GM12878 (cell line): ENCODE measurements at regions not wholly inside any gene's neighbourhood (a gene's known extent, or its start where the extent isn't known, plus 50 kb on each side); places are given as distances from the start of the nearest gene placed in this dataset.

Experiments used
- ATAC-seq: fragments of 200-7000 bp; cut with Tn5 transposase; 3 replicates; pipeline ENCODE4 v1.9.1; 2020; ENCODE audit warnings: mild to moderate bottlenecking, moderate library complexity
- BruUV-seq: library from RNA; stranded (reverse); fragments of 400-500 nt; replicated peaks from 2 replicates; lab custom pipeline; 2021; lab: Mats Ljungman, UMichigan
- CTCF ChIA-PET: fragments of 300-600 bp; sonication (Branson Sonifier 250); formaldehyde crosslinking; extraction: SDS; loops from one replicate; lab custom pipeline; 2021; ENCODE audit warnings: inconsistent platforms; lab: Yijun Ruan, JAX
- POLR2A ChIA-PET: fragments of 350-600 bp; formaldehyde crosslinking; extraction: SDS; loops from one replicate; lab custom pipeline; 2021; ENCODE audit warnings: inconsistent platforms; lab: Charles Lee
- RAD21 ChIA-PET: fragments of 300-600 bp; sonication (Branson Sonifier 250); formaldehyde crosslinking; loops from one replicate; lab custom pipeline; 2023; ENCODE audit warnings: antibody characterized with exemption; ENCODE audit not compliant: unreplicated experiment; lab: Charles Lee
- SMC1A ChIA-PET: fragments of 300-600 bp; sonication (Branson Sonifier 250); formaldehyde crosslinking; loops from one replicate; lab custom pipeline; 2023; ENCODE audit not compliant: unreplicated experiment, uncharacterized antibody; lab: Charles Lee
- DNase-seq: peaks from one replicate; pipeline ENCODE4 v3.0.0-alpha.2; 2011; ENCODE audit warnings: low read depth, low spot score
- FAIRE-seq: peaks from 3 replicates; lab custom pipeline; 2011; peaks lifted over from hg19 to GRCh38; lab: Jason Lieb, UNC
- H2AFZ ChIP-seq: 2 replicates; pipeline ENCODE4 v1.6.0; 2011; ENCODE audit warnings: low read depth, low read length, control low read depth; ENCODE audit not compliant: control insufficient read depth
- H3K27ac ChIP-seq: 2 replicates; pipeline ENCODE4 v1.5.1; 2011; ENCODE audit warnings: control low read depth; ENCODE audit not compliant: control insufficient read depth, insufficient read depth
- H3K27me3 ChIP-seq, 2 experiments: replicated peaks in 1 of 2; 2 replicates each; pipeline versions ENCODE4 v1.6.0 to v1.6.1; 2011; ENCODE audit warnings: low read length in 1 of 2; ENCODE audit not compliant: control insufficient read depth in 2 of 2, insufficient read depth in 2 of 2
- H3K36me3 ChIP-seq, 2 experiments: 2 replicates each; pipeline ENCODE4 v1.5.1; 2011; ENCODE audit warnings: low read length in 1 of 2; ENCODE audit not compliant: control insufficient read depth in 2 of 2, insufficient read depth in 2 of 2
- H3K4me1 ChIP-seq: 2 replicates; pipeline ENCODE4 v1.6.1; 2011; ENCODE audit warnings: mild to moderate bottlenecking, low read length, moderate library complexity, mixed read lengths; ENCODE audit not compliant: control insufficient read depth, insufficient read depth
- H3K4me2 ChIP-seq: 2 replicates; pipeline ENCODE4 v1.6.0; 2011; ENCODE audit warnings: control low read depth; ENCODE audit not compliant: control insufficient read depth, insufficient read depth
- H3K4me3 ChIP-seq: fragments of 200-600 bp; sonication (generic); 2 replicates; pipeline ENCODE4 v1.5.1; 2016
- H3K79me2 ChIP-seq: 2 replicates; pipeline ENCODE4 v1.6.0; 2011; ENCODE audit warnings: low read length; ENCODE audit not compliant: control insufficient read depth, insufficient read depth
- H3K9ac ChIP-seq: 2 replicates; pipeline ENCODE4 v1.8.0; 2011; ENCODE audit warnings: low read length, control low read depth, mixed read lengths; ENCODE audit not compliant: control insufficient read depth, insufficient read depth
- H3K9me3 ChIP-seq: replicated peaks from 3 replicates; pipeline ENCODE4 v1.5.1; 2011; ENCODE audit warnings: mild to moderate bottlenecking, low read length; ENCODE audit not compliant: control insufficient read depth, insufficient read depth
- H4K20me1 ChIP-seq: 2 replicates; pipeline ENCODE4 v1.6.0; 2011; ENCODE audit not compliant: control insufficient read depth, insufficient read depth
- BACH1 ChIP-seq: fragments of 450-650 bp; IDR thresholded peaks from 2 replicates; pipeline ENCODE4 v1.6.1; 2017; ENCODE audit warnings: mild to moderate bottlenecking, borderline replicate concordance
- CTCF ChIP-seq, 3 experiments: IDR thresholded peaks in 2 of 3; conservative IDR thresholded peaks in 1 of 3; 2 replicates each; pipeline ENCODE4 v1.5.1; 2011; ENCODE audit warnings: low read depth in 3 of 3, low read length in 3 of 3, mild to moderate bottlenecking in 3 of 3, control low read depth in 2 of 3, moderate library complexity in 2 of 3, inconsistent platforms in 1 of 3, mixed read lengths in 1 of 3; ENCODE audit not compliant: control insufficient read depth in 2 of 3, insufficient read depth in 1 of 3; ENCODE audit errors: extremely low read depth in 1 of 3
- HCFC1 ChIP-seq: fragments of 150-350 bp; IDR thresholded peaks from 2 replicates; pipeline ENCODE4 v1.6.1; 2014; ENCODE audit warnings: low read length
- KAT2A ChIP-seq: conservative IDR thresholded peaks from 2 replicates; pipeline ENCODE4 v1.6.1; 2011; ENCODE audit warnings: low read depth, low read length; ENCODE audit not compliant: control insufficient read depth
- PKNOX1 ChIP-seq: fragments of 450-650 bp; IDR thresholded peaks from 2 replicates; pipeline ENCODE4 v1.6.1; 2016; ENCODE audit warnings: mild to moderate bottlenecking
- RAD21 ChIP-seq: IDR thresholded peaks from 2 replicates; pipeline ENCODE4 v1.6.1; 2011; ENCODE audit warnings: mild to moderate bottlenecking, low read depth, low read length, moderate library complexity; ENCODE audit not compliant: insufficient read depth
- SMC3 ChIP-seq: IDR thresholded peaks from 2 replicates; pipeline ENCODE4 v1.6.1; 2011; ENCODE audit warnings: low read length, improper control_type of control experiment, borderline replicate concordance
- WGBS: methylation state at CpG from one replicate; pipeline ENCODE4 v1.1.6; 2016; ENCODE audit warnings: low lambda C conversion rate; ENCODE audit not compliant: insufficient replicate concordance, insufficient coverage; ENCODE audit errors: missing lambda C conversion rate; 5-methylcytosine and 5-hydroxymethylcytosine counted together
- in situ Hi-C: fragments of 300-500 bp; cut with MboI; formaldehyde crosslinking; loops from 9 replicates; pipeline ENCODE4 v1.14.3; 2018; ENCODE audit warnings: mixed read lengths
- intact Hi-C: fragments of 100-400 bp; cut with micrococcal nuclease; formaldehyde crosslinking; loops from one replicate; pipeline ENCODE4 v1.14.2; 2022; ENCODE audit not compliant: unreplicated experiment

- Histone ChIP-seq H3K27me3 (0 out of 4 replicates have a peak, but pooled peaks cover 0 to 3% of the 10 kb centered on the region in 2 experiments), H3K79me2 (no peaks in the 10 kb centered on the region), H3K4me3 (no peak overlapping the region), H3K4me2 (no peak overlapping the region), H3K36me3 (no peaks in the 10 kb centered on the region), H2AFZ (no peak overlapping the region), H3K9ac (no peak overlapping the region), H3K27ac (no peak overlapping the region), H4K20me1 (no peaks in the 10 kb centered on the region), H3K9me3 (no peaks in the 10 kb centered on the region), H3K4me1 (no peaks in the 10 kb centered on the region)
- POLR2A ChIA-PET = no interaction called here
- intact Hi-C loops (loop anchor here (5.0 to 10.0 kb wide), 3 partner anchors 286 to 1096 kb away; no protein-coding TSS in a partner anchor), in situ Hi-C loops (no loop called here)
- BruUV-seq = no TSS peak
- ATAC-seq (peak; percentile 37; the same call in 2 of the 3 replicates), DNase-seq (no peak), FAIRE-seq (no peak)
- CTCF ChIA-PET = interaction anchor here (0.6 kb wide), 1 partner anchor 424 kb away, joined by 4 read pairs; no protein-coding TSS in a partner anchor
- SMC1A ChIA-PET = no interaction called here
- TF ChIP-seq HCFC1 (no peak), CTCF (IDR thresholded peaks at IDR 0.05 in 2 of 3, conservative IDR thresholded peaks at IDR 0.05 in 1 of 3; ENCODE audit: control insufficient read depth in 2 of 3, extremely low read depth in 1 of 3, insufficient read depth in 1 of 3, low read depth in 3 of 3, low read length in 3 of 3) (0 out of 6 replicates have a peak, but pooled peaks of 1 of the 3 experiments have one; percentile 16)
- 56% methylated on average over 7 of the region's 7 CpGs for WGBS
- RAD21 ChIA-PET = no interaction called here
These were observed 110.1 kb downstream of the OSTF1 start for GRCh38 chr9:75198436-75198835.

- in situ Hi-C loops (no loop called here), intact Hi-C loops (loop anchor here (1.0 kb wide), 1 partner anchor 37 kb away; no protein-coding TSS in a partner anchor)
- SMC1A ChIA-PET = interaction anchor here (0.9 to 1.7 kb wide), 5 partner anchors 10 to 666 kb away, joined by 3 to 5 read pairs (median 3); no protein-coding TSS in a partner anchor
These were observed 112.7 kb downstream of the OSTF1 start for GRCh38 chr9:75200892-75201470.

More at GRCh38 chr9:75200892-75201470, 112.7 kb downstream of the OSTF1 start:
- no peaks in the 10 kb centered on the region for H3K79me2 ChIP-seq
- no peak overlapping the region for H3K9ac ChIP-seq
- no peak overlapping the region for H2AFZ ChIP-seq
- DNase-seq (no peak), FAIRE-seq (no peak), ATAC-seq (peak; percentile 46; the same call in 1 of the 3 replicates)
- no peaks in the 10 kb centered on the region for H4K20me1 ChIP-seq
- CTCF ChIA-PET = interaction anchor here (0.6 to 2.4 kb wide), 9 partner anchors 9 to 65 kb away, joined by 3 to 6 read pairs (median 4); no protein-coding TSS in a partner anchor
- H3K4me1 ChIP-seq = no peaks in the 10 kb centered on the region
- no peak overlapping the region for H3K4me3 ChIP-seq
- no peak overlapping the region for H3K4me2 ChIP-seq
- H3K27me3 ChIP-seq = no peaks in the 10 kb centered on the region
- no peak overlapping the region for H3K27ac ChIP-seq
- no TSS peak for BruUV-seq
- RAD21 ChIA-PET = interaction anchor here (1.0 to 1.5 kb wide), 4 partner anchors 37 to 1101 kb away, joined by 3 to 5 read pairs (median 4); no protein-coding TSS in a partner anchor
- POLR2A ChIA-PET = no interaction called here
- no peak for TF ChIP-seq KAT2A
- TF ChIP-seq PKNOX1 = peak; percentile 63; the same call in 1 of the 2 replicates
- TF ChIP-seq RAD21 = peak; percentile 72
- TF ChIP-seq SMC3 = peak; percentile 42; the same call in 1 of the 2 replicates
- TF ChIP-seq BACH1 = no peak
- peak; percentile 30 to 57 (median 49); a peak in 4 of 6 replicates for TF ChIP-seq CTCF (IDR thresholded peaks at IDR 0.05 in 2 of 3, conservative IDR thresholded peaks at IDR 0.05 in 1 of 3; ENCODE audit: control insufficient read depth in 2 of 3, extremely low read depth in 1 of 3, insufficient read depth in 1 of 3, low read depth in 3 of 3, low read length in 3 of 3)
- WGBS = 5% methylated on average over 1 of the region's 1 CpG
- no peaks in the 10 kb centered on the region for H3K36me3 ChIP-seq
- no peaks in the 10 kb centered on the region for H3K9me3 ChIP-seq
